HG03558 (cell line): ENCODE measurements at regions not wholly inside any gene's neighbourhood (a gene's known extent, or its start where the extent isn't known, plus 50 kb on each side); places are given as distances from the start of the nearest gene placed in this dataset.
"Not testable (repeated sequence)": the region's sequence is repeated elsewhere in the genome, so short reads cannot be mapped to it uniquely, and the experiment has no call there.

Source experiments
- ATAC-seq: cut with Tn5 transposase; IDR thresholded peaks from one replicate; pipeline ENCODE4 v1.9.1; 2021; ENCODE audit warnings: moderate number of reproducible peaks; ENCODE audit not compliant: unreplicated experiment; ENCODE audit errors: extremely low read depth

DNA sequence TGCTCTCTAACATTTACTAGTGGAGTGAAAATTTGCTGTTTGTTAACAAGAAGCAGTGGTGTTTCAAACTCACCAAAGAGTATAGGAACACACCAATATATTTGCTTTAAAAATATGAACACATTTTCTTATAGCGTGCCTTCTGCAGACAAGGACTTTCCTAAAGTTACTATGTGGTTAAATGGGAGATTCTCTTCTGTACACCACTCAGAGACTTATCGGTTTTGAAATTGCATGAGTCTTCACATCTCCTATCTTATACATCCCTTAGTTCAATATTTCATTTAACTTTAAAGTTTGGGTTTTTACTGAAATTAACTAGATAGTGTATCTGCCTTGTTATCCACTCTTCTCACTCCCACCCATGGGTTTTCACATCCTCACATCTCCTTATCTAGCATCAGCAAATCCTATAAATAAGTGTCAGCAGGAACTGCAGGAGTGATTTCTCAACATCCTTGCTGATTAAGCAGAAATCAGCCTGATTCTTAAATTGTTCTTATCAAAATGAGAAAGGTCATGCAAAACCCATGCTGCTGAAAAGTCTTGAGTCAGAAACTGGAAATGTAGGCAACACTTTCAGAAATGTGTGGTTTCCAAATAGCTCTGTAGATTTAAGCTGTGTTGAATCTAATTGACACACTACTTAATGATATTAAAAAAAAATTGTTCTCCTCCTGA, 1075.6 kb upstream of the GJE1 start:
- no peak for ATAC-seq

DNA sequence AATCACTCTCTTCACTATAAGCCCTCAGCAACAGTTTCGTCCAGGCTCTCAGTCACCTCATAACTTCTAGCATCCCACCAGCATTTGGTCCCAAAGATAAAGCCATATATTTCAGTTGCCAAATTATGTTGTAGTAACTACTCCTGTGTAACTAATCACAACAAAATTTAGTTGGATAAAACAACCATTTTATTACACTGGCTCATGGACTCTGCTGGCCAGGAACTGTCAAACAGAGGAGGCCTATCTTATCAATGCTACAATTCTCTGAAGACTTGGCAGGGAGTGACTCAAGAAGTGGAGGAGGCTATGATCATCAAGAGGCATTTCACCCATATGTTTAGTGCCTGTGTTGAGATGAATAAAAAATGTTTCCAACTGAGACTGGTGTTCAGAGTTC, 1082.3 kb upstream of the GJE1 start:
- ATAC-seq = no peak

DNA sequence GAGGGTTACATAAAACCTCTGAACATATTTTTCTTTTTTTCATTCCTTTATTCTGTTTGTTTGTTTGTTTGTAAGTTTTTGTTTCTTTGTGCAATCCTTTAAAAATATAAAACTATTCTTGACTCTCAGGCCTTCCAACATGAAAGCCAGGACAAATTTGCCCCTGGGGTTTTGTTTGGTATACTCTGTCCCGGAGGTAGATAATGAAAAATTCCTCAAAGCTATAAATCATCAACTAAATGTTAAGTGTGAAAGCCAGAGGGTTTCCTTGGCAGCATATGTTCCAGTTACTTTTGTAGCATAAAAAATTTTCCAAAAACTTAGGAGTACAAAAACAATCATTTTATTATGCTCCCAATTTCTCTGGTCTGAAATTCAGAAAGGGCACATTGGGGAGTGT, 1084.3 kb upstream of the GJE1 start:
- no peak for ATAC-seq

DNA sequence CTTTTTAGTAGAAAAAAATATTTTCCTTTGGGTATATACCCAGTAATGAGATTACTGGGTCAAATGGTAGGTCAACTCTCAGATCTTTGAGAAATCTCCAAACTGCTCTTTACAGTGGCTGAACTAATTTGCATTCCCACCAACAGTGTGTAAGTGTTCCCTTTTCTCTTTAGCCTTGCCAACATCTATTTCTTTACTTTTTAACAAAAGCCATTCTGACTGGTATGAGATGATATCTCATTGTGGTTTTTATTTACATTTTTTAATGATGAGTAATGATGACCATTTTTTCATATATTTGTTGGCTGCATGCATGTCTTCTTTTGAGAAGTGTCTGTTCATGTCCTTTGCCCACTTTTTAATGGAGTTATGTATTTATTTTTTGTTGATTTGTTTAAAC, 1086.2 kb upstream of the GJE1 start:
- not testable (repeated sequence) for ATAC-seq

DNA sequence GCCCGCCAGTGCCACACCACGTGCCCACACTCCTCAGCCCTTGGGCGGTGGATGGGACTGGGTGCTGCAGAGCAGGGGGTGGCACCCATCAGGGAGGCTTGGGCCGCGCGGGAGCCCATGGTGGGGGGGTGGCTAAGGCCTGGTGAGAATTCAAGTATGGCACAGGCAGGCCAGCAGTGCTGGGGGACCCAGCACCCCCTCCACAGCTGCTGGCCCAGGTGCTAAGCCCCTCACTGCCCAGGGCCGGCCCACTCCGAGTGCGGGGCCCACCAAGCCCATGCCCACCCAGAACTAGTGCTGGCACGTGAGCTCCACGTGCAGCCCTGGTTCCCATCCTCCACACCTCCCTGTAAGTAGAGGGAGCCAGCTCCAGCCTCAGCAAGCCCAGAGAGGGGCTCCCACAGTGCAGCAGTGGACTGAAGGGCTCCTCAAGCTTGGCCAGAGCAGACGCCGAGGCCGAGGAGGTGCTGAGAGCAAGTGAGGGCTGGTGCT, 1091.1 kb upstream of the GJE1 start:
- ATAC-seq = no peak

DNA sequence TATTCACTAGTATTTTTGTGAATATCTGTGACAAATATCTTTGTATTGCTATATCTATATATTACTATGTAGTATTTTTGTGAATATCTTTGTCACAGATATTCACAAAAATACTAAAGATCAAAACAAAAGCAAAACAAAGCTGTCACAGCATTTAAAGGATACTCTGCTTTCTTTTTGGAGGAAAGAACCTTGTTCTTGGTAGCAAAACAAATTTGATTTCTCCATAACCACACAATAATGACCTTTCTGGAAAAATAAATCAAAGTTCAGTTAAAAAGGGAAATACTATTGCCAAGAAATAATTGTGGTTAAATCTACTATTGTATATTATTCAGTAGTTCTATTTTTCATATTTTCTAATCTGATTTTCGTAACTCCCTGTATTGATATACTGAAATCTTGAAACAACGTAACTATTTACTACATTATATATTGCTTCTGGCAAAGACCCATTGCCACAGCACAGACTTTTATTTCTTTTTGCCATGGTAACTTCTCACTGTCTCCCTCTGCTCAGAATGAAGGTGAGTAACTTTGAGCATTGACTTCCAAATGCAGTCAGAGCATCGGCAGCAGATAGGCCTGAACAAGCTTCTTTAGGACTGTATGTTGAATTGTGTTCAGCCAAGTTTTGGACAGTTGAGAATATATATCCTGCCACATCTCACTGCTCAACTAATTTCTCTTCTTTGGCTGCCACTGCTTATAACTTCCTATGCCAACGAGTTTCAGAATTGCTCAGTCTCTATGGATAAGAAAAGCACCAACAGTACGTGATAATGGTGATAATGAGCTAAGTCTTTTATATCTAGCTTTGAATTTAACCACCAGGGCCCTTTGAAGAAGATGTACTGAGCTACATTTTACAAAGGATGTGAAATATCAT, 1097.2 kb upstream of the GJE1 start:
- no peak for ATAC-seq

DNA sequence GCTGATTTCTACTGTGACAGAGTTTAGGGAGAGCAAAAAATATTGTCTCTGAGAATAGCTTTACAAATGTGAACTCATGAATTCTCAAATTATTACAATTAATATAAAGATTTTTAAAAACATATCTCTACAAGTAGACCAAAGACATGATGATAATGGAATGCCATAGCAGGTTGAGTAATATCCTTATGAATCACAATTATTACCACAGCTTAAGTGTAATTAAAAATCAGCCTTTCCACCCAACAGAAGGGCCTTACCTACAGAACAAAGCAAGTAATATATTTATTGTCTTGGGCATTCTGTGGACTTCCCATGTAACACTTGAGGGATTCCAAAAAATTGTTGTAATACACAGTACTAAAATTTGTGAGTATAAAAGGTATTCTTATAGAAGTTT, 1099.6 kb upstream of the GJE1 start:
- no peak for ATAC-seq

DNA sequence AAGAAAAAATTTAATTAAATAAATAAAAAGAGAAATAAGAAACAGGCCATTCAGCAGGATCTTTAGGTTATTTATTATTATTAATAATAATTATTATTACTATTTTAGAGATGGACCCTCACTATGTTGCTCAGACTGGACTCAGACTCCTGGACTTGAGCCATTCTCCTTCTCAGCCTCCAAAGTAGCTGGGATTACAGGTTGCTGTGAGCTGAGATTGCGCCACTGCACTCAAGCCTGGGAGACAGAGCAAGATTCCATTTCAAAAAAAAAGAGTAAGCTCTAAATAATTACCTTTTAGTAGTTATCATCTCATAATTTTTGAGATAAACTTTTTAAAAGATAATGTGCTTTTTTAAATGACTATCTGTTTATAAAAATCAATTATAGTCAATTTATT, 1102.8 kb upstream of the GJE1 start:
- ATAC-seq = no peak

DNA sequence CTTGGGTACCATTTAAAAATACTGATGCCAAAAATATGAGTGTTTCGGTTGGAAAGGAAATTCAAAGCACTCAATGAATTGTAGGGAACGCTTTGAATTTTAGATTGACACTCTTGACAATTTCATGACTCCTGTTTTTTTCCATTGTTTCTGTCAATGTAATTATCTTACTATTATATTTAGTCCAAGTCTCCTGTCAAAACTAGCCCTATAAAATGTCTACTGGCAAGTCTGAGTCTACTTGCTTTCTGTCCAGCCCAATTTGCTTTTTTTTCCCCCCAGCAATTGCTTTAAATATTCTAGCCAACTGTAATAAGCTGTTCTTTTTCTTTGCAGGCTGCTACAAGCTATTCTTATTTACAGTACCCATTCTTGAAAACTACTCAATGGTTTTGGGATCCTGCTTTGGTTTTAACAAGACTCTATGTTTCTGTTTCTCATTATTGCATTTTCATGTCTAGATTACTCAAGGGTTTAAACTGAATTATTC, 1103.9 kb upstream of the GJE1 start:
- ATAC-seq = no peak

DNA sequence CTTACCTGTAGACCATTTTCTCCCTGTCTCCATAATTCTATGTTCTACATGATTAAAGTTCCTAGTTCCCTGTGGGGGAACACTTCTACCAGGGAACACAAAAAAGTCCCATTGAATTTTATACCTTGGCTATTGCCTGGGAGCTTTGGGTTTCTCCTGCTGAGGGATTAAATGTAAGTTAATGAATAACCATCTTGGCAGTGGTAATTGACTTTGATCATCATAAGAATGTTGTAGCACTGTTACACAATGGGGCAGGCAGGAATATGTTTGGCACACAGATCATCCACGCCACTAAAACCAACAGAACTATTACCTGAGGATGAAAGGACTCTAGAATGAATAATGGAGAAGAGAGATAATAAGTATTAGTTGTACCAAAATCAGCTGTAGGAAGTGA, 1106.2 kb upstream of the GJE1 start:
- ATAC-seq = no peak

DNA sequence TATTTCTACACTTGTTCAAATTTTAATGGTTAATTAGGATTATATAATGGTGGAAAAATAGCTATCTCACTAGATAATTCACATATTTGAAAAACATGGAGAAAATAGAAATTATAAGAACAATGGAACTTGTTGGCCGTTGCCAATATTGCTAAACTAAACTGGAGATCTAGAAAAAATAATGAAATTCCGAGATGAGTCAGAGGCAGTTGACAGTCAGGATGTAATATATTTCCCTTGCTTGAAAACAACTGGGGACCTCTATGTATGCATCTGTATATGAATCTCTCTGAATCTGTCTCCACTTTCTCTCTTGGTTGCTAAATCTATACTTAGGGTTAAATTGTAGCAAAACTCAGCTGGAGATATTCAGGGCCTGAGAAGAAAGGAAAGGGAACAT, 1108.2 kb upstream of the GJE1 start:
- ATAC-seq = no peak

DNA sequence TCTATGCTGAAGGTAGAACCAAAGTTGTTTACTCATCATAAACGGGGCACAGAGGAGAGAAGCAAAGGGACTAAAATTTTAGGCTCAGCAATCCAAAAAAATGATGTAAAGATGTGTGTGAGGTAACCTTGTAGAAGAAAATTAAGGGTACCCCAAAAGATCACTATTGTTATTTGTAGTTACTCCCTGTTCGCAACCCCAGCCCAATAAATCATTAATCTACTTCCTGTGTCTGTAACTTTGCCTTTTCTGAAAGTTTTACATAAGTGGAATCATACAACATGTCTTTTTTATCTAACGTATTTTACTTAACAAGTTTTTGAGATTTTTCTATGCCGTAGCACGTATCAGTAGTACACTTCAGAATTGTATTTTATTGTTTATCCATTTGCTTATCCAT, 1114.8 kb upstream of the GJE1 start:
- no peak for ATAC-seq

DNA sequence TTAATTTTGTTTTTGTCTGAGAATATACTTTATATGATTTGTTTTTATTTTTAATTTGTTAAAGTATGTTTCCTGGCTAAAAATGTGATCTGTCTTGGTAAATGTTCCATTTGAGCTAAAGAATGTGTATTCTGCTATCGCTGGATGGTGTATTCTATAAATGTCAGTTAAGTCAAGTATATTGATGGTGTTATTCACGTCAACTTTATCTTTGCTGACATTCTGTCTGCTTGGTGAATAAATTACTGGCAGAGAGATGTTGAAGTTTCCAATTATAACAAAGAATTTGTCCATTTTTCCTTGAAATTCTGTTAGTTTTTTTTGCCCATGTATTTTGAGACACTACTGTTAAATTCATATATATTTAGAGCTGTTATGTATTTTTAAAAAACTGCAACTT, 1131.8 kb upstream of the GJE1 start:
- no peak for ATAC-seq

DNA sequence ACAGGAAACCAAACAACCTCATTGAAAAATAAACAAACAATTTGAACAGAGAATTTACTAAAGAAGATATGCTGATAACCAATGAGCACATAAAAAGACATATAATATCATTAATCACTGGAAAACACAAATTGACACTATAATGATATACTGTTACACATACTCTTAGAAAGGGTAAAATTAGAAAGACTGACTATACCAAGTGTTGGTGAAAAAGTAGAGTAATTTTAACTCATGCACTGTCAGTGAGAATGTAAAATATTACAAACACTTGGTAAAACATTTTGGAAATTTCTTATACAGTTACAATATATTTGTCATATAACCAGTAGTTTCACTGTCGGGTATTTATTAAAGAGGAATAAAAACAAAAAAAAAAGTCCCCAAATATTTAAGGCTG, 1139.2 kb upstream of the GJE1 start:
- ATAC-seq = no peak

DNA sequence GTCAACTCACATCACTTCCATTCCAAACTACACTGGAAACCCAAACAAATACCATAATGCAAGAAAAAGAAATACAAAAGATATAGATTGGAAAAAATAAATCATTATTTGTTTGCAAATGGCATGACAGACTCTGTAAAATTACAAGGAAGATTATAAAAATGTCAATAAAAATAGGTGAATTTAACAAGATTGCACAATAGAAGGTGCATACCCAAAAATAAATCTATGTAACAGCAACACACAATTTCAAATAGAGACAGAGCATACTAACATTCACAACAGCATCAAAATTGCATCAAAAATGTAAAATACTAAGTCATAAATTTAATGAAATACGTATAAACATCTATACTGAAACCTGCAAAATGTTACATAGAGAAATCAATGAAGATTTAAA, 1140.0 kb upstream of the GJE1 start:
- no peak for ATAC-seq

DNA sequence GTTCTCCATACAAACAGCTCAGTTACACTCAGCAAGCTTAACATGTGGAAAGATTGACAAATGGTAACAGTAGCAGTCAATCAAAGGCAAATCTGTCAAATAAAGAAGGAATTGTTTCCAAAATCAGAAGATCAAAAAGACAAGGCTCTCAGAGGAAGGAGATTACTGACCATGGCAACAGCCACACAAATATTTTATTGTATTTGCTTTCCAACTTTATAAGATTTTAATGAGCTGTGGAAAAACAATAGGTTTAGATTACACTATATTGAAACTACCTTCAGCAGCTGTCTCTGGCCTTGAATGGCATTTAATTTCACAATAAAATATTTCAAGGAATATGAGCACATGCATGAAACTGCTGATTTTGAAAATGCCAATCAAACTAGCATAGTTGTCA, 1143.9 kb upstream of the GJE1 start:
- no peak for ATAC-seq

DNA sequence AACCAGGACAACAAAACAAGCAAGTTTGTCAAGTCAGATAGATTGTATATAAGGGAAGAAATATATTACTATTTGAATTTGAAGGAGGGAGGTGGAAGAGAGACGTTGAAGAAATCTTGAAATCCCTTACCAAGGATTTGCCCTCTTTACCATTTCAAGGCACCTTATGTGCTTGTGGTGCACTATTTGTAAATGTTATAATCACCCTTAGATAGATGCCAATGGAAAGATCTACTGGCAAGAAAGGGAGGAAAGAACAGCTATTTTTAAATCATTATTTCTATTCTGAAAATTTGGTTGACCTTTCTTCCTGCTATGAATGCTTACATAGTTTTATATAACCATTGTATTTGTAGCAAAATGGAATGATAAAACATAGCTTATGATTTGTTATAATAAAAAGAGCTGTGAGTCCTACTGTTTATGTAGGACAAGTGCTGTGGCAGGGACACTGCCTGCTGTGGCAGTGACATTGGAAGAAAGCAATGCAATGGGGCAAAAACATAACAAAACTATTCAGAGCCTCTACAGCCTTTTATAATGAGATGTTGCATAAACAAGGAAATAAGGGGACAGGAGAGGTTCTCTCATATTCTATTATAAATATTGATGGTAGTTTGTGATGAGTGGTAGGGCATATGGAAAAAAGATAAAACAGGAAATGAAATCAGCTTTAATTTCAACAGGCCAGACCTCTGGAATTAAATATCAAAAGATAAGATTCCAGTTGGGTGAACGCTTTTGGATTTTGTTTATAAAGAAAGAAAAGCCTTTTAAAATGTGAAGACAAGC, 1145.2 kb upstream of the GJE1 start:
- ATAC-seq = no peak

DNA sequence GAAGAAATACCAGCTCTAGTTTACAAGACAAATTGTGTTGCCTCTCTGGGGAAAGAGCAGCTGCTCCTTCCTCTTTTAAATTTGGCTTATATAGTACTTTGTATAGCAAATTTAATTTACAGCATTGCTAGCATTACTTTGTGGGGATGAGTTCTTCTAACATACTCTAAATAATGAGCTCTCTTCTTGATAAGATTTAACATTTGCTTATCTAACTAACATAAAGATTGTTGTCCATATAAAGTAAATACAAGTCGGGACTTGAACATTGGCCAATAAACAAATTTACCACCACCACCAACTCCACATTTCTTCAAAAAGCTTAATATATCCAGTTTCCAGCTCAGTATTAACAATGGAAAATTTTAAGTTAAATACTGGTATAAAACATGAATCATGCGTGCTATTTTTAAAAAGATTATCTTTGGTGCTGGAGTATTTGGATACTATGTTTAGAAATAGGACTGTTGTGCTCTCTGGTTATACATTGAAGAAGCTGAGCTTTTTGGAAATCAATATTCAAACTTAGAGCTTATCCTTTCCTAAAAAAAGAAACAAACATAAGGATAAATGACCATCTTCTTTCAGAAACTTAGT, 1146.9 kb upstream of the GJE1 start:
- ATAC-seq = no peak

DNA sequence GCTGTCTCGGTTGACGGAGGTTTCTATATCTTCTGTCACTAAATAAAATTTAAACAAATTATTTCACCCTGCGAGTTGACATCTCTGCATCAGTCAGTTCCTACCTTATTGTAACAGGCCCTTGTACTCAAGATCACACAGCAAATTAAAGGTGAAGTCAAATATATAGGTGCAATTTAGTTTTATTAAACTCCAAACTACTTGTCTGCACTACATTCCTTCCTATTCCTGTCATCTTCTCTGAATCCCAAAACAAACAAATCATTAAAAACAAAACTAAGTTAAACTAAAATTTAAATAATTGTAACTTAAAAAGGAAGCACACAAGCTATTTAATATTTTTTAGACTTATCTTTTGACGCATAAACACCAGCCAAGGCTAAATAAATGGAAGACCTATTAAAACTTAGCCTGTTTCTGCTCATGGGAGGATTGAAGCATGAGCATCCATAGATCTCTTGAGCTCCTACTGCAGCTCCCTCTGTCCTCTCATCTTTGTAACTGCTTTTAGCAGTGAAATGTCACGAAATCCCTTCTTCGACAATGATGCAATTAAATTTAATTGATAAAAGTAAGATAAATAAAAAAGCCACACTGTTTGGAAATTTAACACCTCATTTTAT, 1152.3 kb upstream of the GJE1 start:
- no peak for ATAC-seq

DNA sequence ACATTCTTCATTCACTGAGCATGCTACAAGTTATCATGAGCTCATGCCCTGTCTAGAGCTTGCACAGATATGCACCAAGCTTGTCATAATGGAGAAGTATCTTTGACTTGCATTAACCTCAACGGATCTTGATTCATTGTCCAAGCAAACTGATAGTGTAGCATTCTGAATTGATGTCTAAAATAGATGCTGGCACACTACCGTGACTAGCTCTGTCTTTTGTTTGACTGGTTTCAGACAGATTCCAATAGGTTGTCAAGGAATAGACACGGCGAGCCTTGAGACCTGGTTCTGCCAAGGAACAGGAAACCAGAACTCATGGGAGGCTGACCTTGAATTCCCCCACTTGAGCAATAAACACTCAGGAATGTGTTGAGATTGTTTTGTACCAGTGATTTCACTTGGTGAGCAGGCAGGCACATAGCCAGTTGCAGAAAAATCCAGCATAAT, 1153.1 kb upstream of the GJE1 start:
- no peak for ATAC-seq
